ENCODE measurements at regions not wholly inside any gene's neighbourhood (a gene's known extent, or its start where the extent isn't known, plus 50 kb on each side); places are given as distances from the start of the nearest gene placed in this dataset.

DNA sequence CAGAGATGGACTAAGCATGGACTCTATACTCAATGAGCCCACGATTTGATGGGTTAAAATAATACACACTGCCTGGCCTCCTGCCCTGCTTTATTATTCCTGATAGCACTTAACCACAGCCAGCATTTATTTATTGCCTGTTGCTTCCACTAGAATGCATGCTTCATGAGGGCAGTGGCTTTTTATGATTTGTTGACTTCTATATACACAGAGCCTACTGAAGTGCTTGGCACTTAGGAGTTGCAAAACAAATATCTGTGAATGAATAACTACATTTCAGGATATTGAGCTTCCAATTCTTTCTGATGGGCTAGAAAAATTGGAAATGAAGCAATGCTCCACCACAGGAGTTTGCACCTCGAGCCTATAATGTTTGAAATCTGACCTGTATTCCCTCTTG, 513.6 kb upstream of the ZMIZ1 start:
- intact Hi-C loops (cut with micrococcal nuclease; ENCODE audit: unreplicated experiment): no loop called here
- POLR2A ChIA-PET (ENCODE audit: unreplicated experiment): no interaction called here
- Histone ChIP-seq H3K9me2 (ENCODE audit: insufficient read depth) (no peaks in the 10 kb centered on the region), H3K9me3 (ENCODE audit: insufficient read depth, low read depth) (no peaks in the 10 kb centered on the region), H4K20me1 (ENCODE audit: insufficient read depth) (no peaks in the 10 kb centered on the region), H3F3A (ENCODE audit: insufficient read depth, low read depth) (no peaks in the 10 kb centered on the region), H3K4me2 (no peak overlapping the region), H3K4me3 (no peak overlapping the region), H3K4me1 (replicated peaks; ENCODE audit: insufficient read depth) (no peaks in the 10 kb centered on the region), H3K79me2 (ENCODE audit: low read depth) (no peaks in the 10 kb centered on the region), H3K27ac (no peak overlapping the region), H2AFZ (no peak overlapping the region), H3K36me3 (ENCODE audit: low read depth) (no peaks in the 10 kb centered on the region), H3K27me3 (ENCODE audit: insufficient read depth, low read depth) (no peaks in the 10 kb centered on the region)
- CTCF ChIA-PET: no interaction called here
- DNase-seq: no peak
- TF ChIP-seq EZH2 (IDR thresholded peaks at IDR 0.05; ENCODE audit: low read depth): no peak
- TF ChIP-seq, protein P1, sequence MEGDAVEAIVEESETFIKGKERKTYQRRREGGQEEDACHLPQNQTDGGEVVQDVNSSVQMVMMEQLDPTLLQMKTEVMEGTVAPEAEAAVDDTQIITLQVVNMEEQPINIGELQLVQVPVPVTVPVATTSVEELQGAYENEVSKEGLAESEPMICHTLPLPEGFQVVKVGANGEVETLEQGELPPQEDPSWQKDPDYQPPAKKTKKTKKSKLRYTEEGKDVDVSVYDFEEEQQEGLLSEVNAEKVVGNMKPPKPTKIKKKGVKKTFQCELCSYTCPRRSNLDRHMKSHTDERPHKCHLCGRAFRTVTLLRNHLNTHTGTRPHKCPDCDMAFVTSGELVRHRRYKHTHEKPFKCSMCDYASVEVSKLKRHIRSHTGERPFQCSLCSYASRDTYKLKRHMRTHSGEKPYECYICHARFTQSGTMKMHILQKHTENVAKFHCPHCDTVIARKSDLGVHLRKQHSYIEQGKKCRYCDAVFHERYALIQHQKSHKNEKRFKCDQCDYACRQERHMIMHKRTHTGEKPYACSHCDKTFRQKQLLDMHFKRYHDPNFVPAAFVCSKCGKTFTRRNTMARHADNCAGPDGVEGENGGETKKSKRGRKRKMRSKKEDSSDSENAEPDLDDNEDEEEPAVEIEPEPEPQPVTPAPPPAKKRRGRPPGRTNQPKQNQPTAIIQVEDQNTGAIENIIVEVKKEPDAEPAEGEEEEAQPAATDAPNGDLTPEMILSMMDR (conservative IDR thresholded peaks at IDR 0.05): no peak
- no TSS peak for BruUV-seq (replicated peaks)

DNA sequence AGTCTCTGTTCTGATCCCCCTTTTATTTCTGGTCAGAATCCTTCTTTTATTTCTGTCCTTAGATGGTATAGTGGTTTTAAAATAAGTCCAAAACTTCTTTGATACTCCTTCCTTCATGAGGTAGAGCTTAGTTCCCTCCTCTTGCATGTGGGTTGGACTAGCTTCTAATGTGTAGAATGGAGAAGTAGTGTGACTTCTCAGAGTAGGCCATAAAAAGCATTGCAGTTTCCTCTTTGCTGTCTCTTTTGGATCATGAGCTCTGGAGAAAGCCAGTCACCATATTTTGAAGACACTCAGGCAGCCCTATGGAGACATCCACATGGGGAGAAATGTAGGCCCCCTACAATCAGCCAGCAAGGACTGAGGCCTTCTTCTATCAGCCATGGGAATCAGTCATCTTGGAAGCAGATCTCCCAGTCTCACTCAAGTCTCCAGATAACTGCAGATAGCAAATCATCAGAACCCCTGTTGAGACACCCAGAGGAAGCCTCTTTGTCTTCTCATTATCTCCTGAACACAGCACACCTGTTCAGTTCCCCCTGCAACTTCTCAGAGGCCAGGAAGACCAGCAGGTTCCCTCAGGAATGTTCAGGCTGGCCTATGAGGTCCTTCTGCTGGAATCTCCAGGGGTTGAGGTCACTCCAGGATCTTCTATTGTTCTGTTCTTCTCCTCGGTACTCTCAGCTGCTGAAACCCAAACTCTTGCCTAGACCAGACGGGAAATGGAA, 511.9 kb upstream of the ZMIZ1 start:
- TF ChIP-seq, protein P1 (conservative IDR thresholded peaks at IDR 0.05): no peak
- TF ChIP-seq EZH2 (IDR thresholded peaks at IDR 0.05; ENCODE audit: low read depth): no peak
- Histone ChIP-seq H3K27ac (no peak overlapping the region), H3K79me2 (ENCODE audit: low read depth) (no peaks in the 10 kb centered on the region), H3K4me1 (replicated peaks; ENCODE audit: insufficient read depth) (no peaks in the 10 kb centered on the region), H3K36me3 (ENCODE audit: low read depth) (no peaks in the 10 kb centered on the region), H3K4me3 (no peak overlapping the region), H4K20me1 (ENCODE audit: insufficient read depth) (no peaks in the 10 kb centered on the region), H3K4me2 (no peak overlapping the region), H3K9me2 (ENCODE audit: insufficient read depth) (no peaks in the 10 kb centered on the region), H3K9me3 (ENCODE audit: insufficient read depth, low read depth) (no peaks in the 10 kb centered on the region), H3K27me3 (ENCODE audit: insufficient read depth, low read depth) (no peaks in the 10 kb centered on the region), H3F3A (ENCODE audit: insufficient read depth, low read depth) (no peaks in the 10 kb centered on the region), H2AFZ (no peak overlapping the region)
- no TSS peak for BruUV-seq (replicated peaks)
- ChIA-PET CTCF (no interaction called here), POLR2A (ENCODE audit: unreplicated experiment) (no interaction called here)
- DNase-seq: no peak
- intact Hi-C loops (cut with micrococcal nuclease; ENCODE audit: unreplicated experiment): no loop called here

DNA sequence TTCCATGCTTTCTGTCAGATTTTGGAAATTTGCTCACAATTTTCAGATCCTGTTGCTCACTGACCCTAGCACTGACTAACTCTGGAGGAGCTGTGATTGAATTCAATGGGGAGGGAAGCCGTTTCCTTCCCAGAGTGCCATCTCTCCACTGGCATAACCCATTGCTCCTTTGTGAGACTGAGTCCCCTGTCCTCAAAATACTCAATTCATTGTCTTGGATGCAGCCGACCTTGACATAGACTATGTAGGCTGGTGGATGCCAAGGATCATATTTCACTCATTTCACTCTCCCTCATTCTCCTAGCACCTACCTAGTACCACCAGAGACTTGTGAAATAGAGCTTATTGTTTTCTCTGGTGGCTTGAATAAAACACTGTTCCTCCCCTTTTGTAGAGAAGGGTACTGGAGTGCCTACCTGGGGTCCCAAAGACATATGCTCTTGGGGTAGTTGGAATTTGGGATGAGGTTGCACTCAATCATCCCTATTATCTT, 511.3 kb upstream of the ZMIZ1 start:
- DNase-seq: no peak
- TF ChIP-seq EZH2 (IDR thresholded peaks at IDR 0.05; ENCODE audit: low read depth): no peak
- TF ChIP-seq, protein P1 (conservative IDR thresholded peaks at IDR 0.05): no peak
- ChIA-PET POLR2A (ENCODE audit: unreplicated experiment) (no interaction called here), CTCF (no interaction called here)
- BruUV-seq (replicated peaks): no TSS peak
- H3K4me2 ChIP-seq: no peak overlapping the region
- H3K36me3 ChIP-seq (ENCODE audit: low read depth): no peaks in the 10 kb centered on the region
- no peaks in the 10 kb centered on the region for H3K9me3 ChIP-seq (ENCODE audit: insufficient read depth, low read depth)
- H3K27ac ChIP-seq: no peak overlapping the region
- intact Hi-C loops (cut with micrococcal nuclease; ENCODE audit: unreplicated experiment): no loop called here
- no peaks in the 10 kb centered on the region for H3F3A ChIP-seq (ENCODE audit: insufficient read depth, low read depth)
- no peaks in the 10 kb centered on the region for H3K79me2 ChIP-seq (ENCODE audit: low read depth)
- H4K20me1 ChIP-seq (ENCODE audit: insufficient read depth): no peaks in the 10 kb centered on the region
- no peak overlapping the region for H2AFZ ChIP-seq
- H3K4me3 ChIP-seq: no peak overlapping the region
- H3K4me1 ChIP-seq (replicated peaks; ENCODE audit: insufficient read depth): no peaks in the 10 kb centered on the region
- H3K27me3 ChIP-seq (ENCODE audit: insufficient read depth, low read depth): peaks cover 4% of the 10 kb centered on the region
- no peaks in the 10 kb centered on the region for H3K9me2 ChIP-seq (ENCODE audit: insufficient read depth)

Data from PC-9 (cell line).